HFFc6 (cell line): ENCODE measurements at regions not wholly inside any gene's neighbourhood (a gene's known extent, or its start where the extent isn't known, plus 50 kb on each side); places are given as distances from the start of the nearest gene placed in this dataset.

Source experiments
- DNase-seq: peaks from one replicate; pipeline ENCODE4 v3.0.0-alpha.2; 2018
- H3K27ac Mint-ChIP-seq: 2 replicates; pipeline ENCODE4 v1.8.0; 2020; ENCODE audit warnings: mild to moderate bottlenecking, mixed read lengths
- H3K27me3 Mint-ChIP-seq: 2 replicates; pipeline ENCODE4 v1.8.0; 2021; ENCODE audit warnings: mild to moderate bottlenecking, moderate library complexity, mixed read lengths; ENCODE audit not compliant: insufficient read depth
- H3K36me3 Mint-ChIP-seq: 2 replicates; pipeline ENCODE4 v1.8.0; 2021; ENCODE audit warnings: low read depth, mixed read lengths
- H3K4me1 Mint-ChIP-seq: 2 replicates; pipeline ENCODE4 v1.8.0; 2020; ENCODE audit warnings: low read depth, mixed read lengths
- H3K4me3 Mint-ChIP-seq: 2 replicates; pipeline ENCODE4 v1.8.0; 2020; ENCODE audit warnings: mild to moderate bottlenecking, moderate library complexity, mixed read lengths
- H3K9me3 Mint-ChIP-seq: 2 replicates; pipeline ENCODE4 v1.8.0; 2020; ENCODE audit warnings: mild to moderate bottlenecking, mixed read lengths
- CTCF ChIP-seq: fragments of 200-600 bp; sonication (generic); IDR thresholded peaks from 2 replicates; pipeline ENCODE4 v1.5.0; 2021; ENCODE audit warnings: antibody characterized with exemption, mild to moderate bottlenecking

GRCh38 chr7:434891-435629 is 84.6 kb downstream of the PDGFA start:
- H3K4me1 Mint-ChIP-seq, result no peaks in the 10 kb centered on the region
- no peak for DNase-seq
- no peak overlapping the region for H3K4me3 Mint-ChIP-seq
- no peak for TF ChIP-seq CTCF
- no peak overlapping the region for H3K27ac Mint-ChIP-seq
- peaks cover 17% of the 10 kb centered on the region for H3K27me3 Mint-ChIP-seq
- no peaks in the 10 kb centered on the region for H3K9me3 Mint-ChIP-seq
- no peaks in the 10 kb centered on the region for H3K36me3 Mint-ChIP-seq

- peaks cover 18% of the 10 kb centered on the region for H3K27me3 Mint-ChIP-seq
- TF ChIP-seq CTCF, result no peak
- H3K27ac Mint-ChIP-seq, result no peak overlapping the region
- H3K4me1 Mint-ChIP-seq, result no peaks in the 10 kb centered on the region
- DNase-seq, result no peak
- H3K9me3 Mint-ChIP-seq, result no peaks in the 10 kb centered on the region
- no peaks in the 10 kb centered on the region for H3K36me3 Mint-ChIP-seq
- H3K4me3 Mint-ChIP-seq, result no peak overlapping the region
Observed at GRCh38 chr7:435630-436366, 83.8 kb downstream of the PDGFA start.

GRCh38 chr7:436367-437128 is 83.1 kb downstream of the PDGFA start:
- Mint-ChIP-seq H3K36me3 (no peaks in the 10 kb centered on the region), H3K9me3 (no peaks in the 10 kb centered on the region), H3K4me1 (no peaks in the 10 kb centered on the region), H3K27ac (no peak overlapping the region), H3K27me3 (peaks cover 22% of the 10 kb centered on the region), H3K4me3 (no peak overlapping the region)
- DNase-seq, result no peak
- TF ChIP-seq CTCF, result no peak

- DNase-seq, result no peak
- no peaks in the 10 kb centered on the region for H3K36me3 Mint-ChIP-seq
- H3K27ac Mint-ChIP-seq, result no peak overlapping the region
- peaks cover 22% of the 10 kb centered on the region for H3K27me3 Mint-ChIP-seq
- H3K9me3 Mint-ChIP-seq, result no peaks in the 10 kb centered on the region
- no peak for TF ChIP-seq CTCF
- H3K4me1 Mint-ChIP-seq, result no peaks in the 10 kb centered on the region
- H3K4me3 Mint-ChIP-seq, result no peak overlapping the region
Observed at GRCh38 chr7:437329-438251, 82.1 kb downstream of the PDGFA start.

- Mint-ChIP-seq H3K4me1 (no peaks in the 10 kb centered on the region), H3K36me3 (no peaks in the 10 kb centered on the region), H3K4me3 (no peak overlapping the region), H3K9me3 (no peaks in the 10 kb centered on the region), H3K27ac (no peak overlapping the region), H3K27me3 (peaks cover 22% of the 10 kb centered on the region)
- no peak for DNase-seq
- no peak for TF ChIP-seq CTCF
Observed at GRCh38 chr7:438361-438760, 81.3 kb downstream of the PDGFA start.
